Natural killer cell (primary cell): ENCODE measurements at regions not wholly inside any gene's neighbourhood (a gene's known extent, or its start where the extent isn't known, plus 50 kb on each side); places are given as distances from the start of the nearest gene placed in this dataset.

Experiments used
- ATAC-seq, 3 donors: fragments of 150-1000 bp in 2 of 3; fragments of 200-7000 bp in 1 of 3; cut with Tn5 transposase; 1 replicate in 1 of 3; 2 replicates in 2 of 3; pipeline ENCODE4 v1.10.0; 2021; ENCODE audit warnings: mild to moderate bottlenecking in 2 of 3, moderate library complexity in 2 of 3
- DNase-seq, 2 donors: peaks; one replicate each; pipeline versions ENCODE4 v3.0.0 to v3.0.0-alpha.2; 2013 to 2021; ENCODE audit warnings: mixed read lengths in 1 of 2
- H3K27ac ChIP-seq: one replicate; pipeline ENCODE4 v1.5.1; 2013; ENCODE audit warnings: mild to moderate bottlenecking, low read length
- H3K27me3 ChIP-seq: one replicate; pipeline ENCODE4 v1.6.1; 2013; ENCODE audit warnings: low read length; ENCODE audit not compliant: control insufficient read depth, insufficient read depth
- H3K36me3 ChIP-seq: one replicate; pipeline ENCODE4 v1.6.1; 2013; ENCODE audit warnings: low read length; ENCODE audit not compliant: control insufficient read depth, insufficient read depth
- H3K4me1 ChIP-seq: one replicate; pipeline ENCODE4 v1.6.1; 2013; ENCODE audit warnings: low read length; ENCODE audit not compliant: control insufficient read depth, insufficient read depth
- H3K4me3 ChIP-seq: one replicate; pipeline ENCODE4 v1.5.1; 2013; ENCODE audit warnings: low read length
- H3K9me3 ChIP-seq: one replicate; pipeline ENCODE4 v1.6.1; 2013; ENCODE audit warnings: low read length; ENCODE audit not compliant: control insufficient read depth, insufficient read depth
- H3K27ac Mint-ChIP-seq, 2 donors: one replicate each; pipeline ENCODE4 v1.8.0; 2022; ENCODE audit warnings: mild to moderate bottlenecking in 2 of 2, mixed read lengths in 2 of 2, moderate library complexity in 1 of 2
- H3K27me3 Mint-ChIP-seq, 2 donors: one replicate each; pipeline ENCODE4 v1.8.0; 2022; ENCODE audit warnings: low read depth in 2 of 2, mixed read lengths in 2 of 2
- H3K36me3 Mint-ChIP-seq: one replicate; pipeline ENCODE4 v1.8.0; 2022; ENCODE audit warnings: mixed read lengths
- H3K4me1 Mint-ChIP-seq, 2 donors: one replicate each; pipeline ENCODE4 v1.8.0; 2022; ENCODE audit warnings: mixed read lengths in 2 of 2
- H3K4me3 Mint-ChIP-seq: one replicate; pipeline ENCODE4 v1.8.0; 2022; ENCODE audit warnings: mild to moderate bottlenecking, moderate library complexity, mixed read lengths
- H3K9me3 Mint-ChIP-seq, 2 donors: one replicate each; pipeline ENCODE4 v1.8.0; 2022; ENCODE audit warnings: mixed read lengths in 2 of 2
- CTCF ChIP-seq: fragments of 200-600 bp; IDR thresholded peaks from one replicate; pipeline ENCODE4 v1.8.0; 2022; ENCODE audit warnings: antibody characterized with exemption
- WGBS: methylation state at CpG from one replicate; pipeline ENCODE4 v1.1.7; 2013; ENCODE audit warnings: missing lambda C conversion rate; ENCODE audit not compliant: insufficient coverage; 5-methylcytosine and 5-hydroxymethylcytosine counted together
- intact Hi-C: fragments of 100-400 bp; cut with micrococcal nuclease; formaldehyde crosslinking; loops from one replicate; pipeline ENCODE4 v1.14.2; 2022

- 10% methylated on average over 1 of the region's 2 CpGs for WGBS
- no peaks in the 10 kb centered on the region for H3K36me3 Mint-ChIP-seq
- H3K27ac Mint-ChIP-seq = no peak overlapping the region
- H3K4me1 Mint-ChIP-seq = no peaks in the 10 kb centered on the region
- no peaks in the 10 kb centered on the region for H3K36me3 ChIP-seq
- H3K4me3 ChIP-seq = no peak overlapping the region
- no peak for TF ChIP-seq CTCF
- no peaks in the 10 kb centered on the region for H3K4me1 ChIP-seq
- H3K27me3 ChIP-seq = no peaks in the 10 kb centered on the region
- H3K9me3 Mint-ChIP-seq = no peaks in the 10 kb centered on the region
- no peak overlapping the region for H3K27ac ChIP-seq
- intact Hi-C loops = no loop called here
- ATAC-seq (no peak), DNase-seq (no peak)
- no peaks in the 10 kb centered on the region for H3K9me3 ChIP-seq
- H3K4me3 Mint-ChIP-seq = no peak overlapping the region
- H3K27me3 Mint-ChIP-seq = no peaks in the 10 kb centered on the region
Observed at GRCh38 chr21:16196001-16196400, 466.2 kb downstream of the USP25 start.

GRCh38 chr21:16198546-16198945 lies 468.8 kb downstream of the USP25 start:
- WGBS = 75% methylated on average over 3 of the region's 3 CpGs
- no peak overlapping the region for H3K27ac Mint-ChIP-seq

DNA sequence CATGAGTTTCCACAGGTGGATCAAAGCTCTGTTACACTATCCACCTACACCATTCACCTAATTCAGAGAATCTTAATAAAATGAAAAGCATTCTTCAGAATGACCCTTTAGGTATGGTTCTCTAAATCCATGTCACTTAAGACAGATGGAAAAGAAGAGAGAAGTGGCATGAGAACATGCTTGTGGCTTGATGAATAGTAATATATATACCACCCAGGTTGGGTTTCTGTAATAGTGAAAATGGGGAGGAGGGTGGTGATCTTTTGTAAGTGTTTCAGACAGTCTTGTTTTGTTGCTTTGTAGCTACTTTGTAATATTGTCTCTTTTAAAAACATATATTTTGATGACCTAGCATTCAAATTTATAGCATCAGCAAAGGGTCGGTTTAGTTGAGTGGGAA lies 469.8 kb downstream of the USP25 start:
- TF ChIP-seq CTCF = no peak
- Histone ChIP-seq H3K27me3 (no peaks in the 10 kb centered on the region), H3K36me3 (no peaks in the 10 kb centered on the region), H3K4me1 (no peaks in the 10 kb centered on the region), H3K4me3 (no peak overlapping the region), H3K27ac (no peak overlapping the region), H3K9me3 (no peaks in the 10 kb centered on the region)
- WGBS = no CpG with 5 or more reads among the region's 1 CpG
- DNase-seq (no peak), ATAC-seq (no peak)
- Mint-ChIP-seq H3K4me3 (no peak overlapping the region), H3K4me1 (no peaks in the 10 kb centered on the region), H3K9me3 (peaks cover 5 to 8% of the 10 kb centered on the region in 2 donors), H3K36me3 (no peaks in the 10 kb centered on the region), H3K27ac (no peak overlapping the region), H3K27me3 (no peaks in the 10 kb centered on the region)
- intact Hi-C loops = no loop called here

More at GRCh38 chr21:16198546-16198945, 468.8 kb downstream of the USP25 start:
- Mint-ChIP-seq H3K9me3 (peaks cover 2 to 5% of the 10 kb centered on the region in 2 donors), H3K4me1 (no peaks in the 10 kb centered on the region), H3K27me3 (no peaks in the 10 kb centered on the region), H3K4me3 (no peak overlapping the region), H3K36me3 (no peaks in the 10 kb centered on the region)
- H3K27me3 ChIP-seq = no peaks in the 10 kb centered on the region
- no peaks in the 10 kb centered on the region for H3K4me1 ChIP-seq
- H3K4me3 ChIP-seq = no peak overlapping the region
- TF ChIP-seq CTCF = no peak
- intact Hi-C loops = no loop called here
- no peak for DNase-seq
- H3K36me3 ChIP-seq = no peaks in the 10 kb centered on the region
- no peak overlapping the region for H3K27ac ChIP-seq
- H3K9me3 ChIP-seq = no peaks in the 10 kb centered on the region
- no peak for ATAC-seq

DNA sequence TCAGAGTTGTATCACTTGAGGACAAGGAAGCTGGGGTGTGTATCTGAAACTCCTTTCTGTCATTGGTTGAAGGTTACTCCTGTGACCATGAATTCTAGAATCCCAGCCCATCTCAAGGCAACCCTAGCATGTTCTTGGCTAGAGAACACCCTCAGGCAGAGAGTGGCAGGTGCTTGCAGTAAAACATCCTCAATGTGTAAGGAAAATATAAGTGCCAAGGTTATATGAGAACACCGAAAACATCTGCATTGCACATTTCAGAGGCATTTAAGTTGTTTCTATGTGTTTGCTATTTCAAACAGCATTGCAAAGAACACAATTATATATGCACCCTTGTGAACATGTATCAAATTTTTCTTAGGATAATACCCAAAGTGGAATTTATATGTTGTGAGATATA lies 471.9 kb downstream of the USP25 start:
- Histone ChIP-seq H3K27me3 (no peaks in the 10 kb centered on the region), H3K9me3 (no peaks in the 10 kb centered on the region), H3K4me3 (no peak overlapping the region), H3K27ac (no peak overlapping the region), H3K4me1 (no peaks in the 10 kb centered on the region), H3K36me3 (no peaks in the 10 kb centered on the region)
- no peak for ATAC-seq
- 100% methylated on average over 1 of the region's 1 CpG for WGBS
- H3K9me3 Mint-ChIP-seq = peaks cover 9 to 14% of the 10 kb centered on the region in 2 donors
- intact Hi-C loops = no loop called here
- no peaks in the 10 kb centered on the region for H3K36me3 Mint-ChIP-seq
- no peak overlapping the region for H3K27ac Mint-ChIP-seq
- no peak overlapping the region for H3K4me3 Mint-ChIP-seq
- no peaks in the 10 kb centered on the region for H3K27me3 Mint-ChIP-seq
- TF ChIP-seq CTCF = no peak
- no peak for DNase-seq
- H3K4me1 Mint-ChIP-seq = no peaks in the 10 kb centered on the region
